WI38 (cell line): ENCODE measurements at regions not wholly inside any gene's neighbourhood (a gene's known extent, or its start where the extent isn't known, plus 50 kb on each side); places are given as distances from the start of the nearest gene placed in this dataset.

Experiments used
- H3K4me3 ChIP-seq: 2 replicates; pipeline ENCODE4 v1.5.1; 2011; ENCODE audit warnings: low read depth, mild to moderate bottlenecking, control low read depth, low read length
- CTCF ChIP-seq: IDR thresholded peaks from 2 replicates; pipeline ENCODE4 v1.5.1; 2012; ENCODE audit warnings: low read depth, mild to moderate bottlenecking, control low read depth, low read length

- TF ChIP-seq CTCF = no peak
Observed at GRCh38 chr1:10867914-10868598, 71.6 kb upstream of the CASZ1 start.

GRCh38 chr1:10868599-10868965, 72.1 kb upstream of the CASZ1 start:
- H3K4me3 ChIP-seq = no peak overlapping the region
- no peak for TF ChIP-seq CTCF

More at GRCh38 chr1:10867914-10868598, 71.6 kb upstream of the CASZ1 start:
- no peak overlapping the region for H3K4me3 ChIP-seq

- no peak for TF ChIP-seq CTCF
- no peak overlapping the region for H3K4me3 ChIP-seq
Observed at GRCh38 chr1:10869933-10870332, 73.5 kb upstream of the CASZ1 start.

GRCh38 chr1:10870493-10871096, 74.1 kb upstream of the CASZ1 start:
- no peak for TF ChIP-seq CTCF
- no peak overlapping the region for H3K4me3 ChIP-seq

- no peak for TF ChIP-seq CTCF
- H3K4me3 ChIP-seq = no peak overlapping the region
Observed at GRCh38 chr1:10873189-10873588, 76.7 kb upstream of the CASZ1 start.

- H3K4me3 ChIP-seq = no peak overlapping the region
- TF ChIP-seq CTCF = no peak
Observed at GRCh38 chr1:10874351-10874750, 77.9 kb upstream of the CASZ1 start.

GRCh38 chr1:10877894-10878293, 81.4 kb upstream of the CASZ1 start:
- TF ChIP-seq CTCF = no peak
- no peak overlapping the region for H3K4me3 ChIP-seq
